RWPE2 (cell line): ENCODE measurements at regions not wholly inside any gene's neighbourhood (a gene's known extent, or its start where the extent isn't known, plus 50 kb on each side); places are given as distances from the start of the nearest gene placed in this dataset.
"Not testable (repeated sequence)": the region's sequence is repeated elsewhere in the genome, so short reads cannot be mapped to it uniquely, and the experiment has no call there.

ENCODE experiments used
- ATAC-seq: fragments of 200-7000 bp; cut with Tn5 transposase; 3 replicates; pipeline ENCODE4 v1.9.1; 2021; ENCODE audit warnings: low read depth
- DNase-seq: peaks from one replicate; pipeline ENCODE4 v3.0.0-alpha.2; 2020; ENCODE audit warnings: low spot score
- H3K27ac ChIP-seq: fragments of 450-650 bp; 2 replicates; pipeline ENCODE4 v1.5.1; 2017; ENCODE audit warnings: mild to moderate bottlenecking; ENCODE audit not compliant: poor library complexity, severe bottlenecking
- H3K27me3 ChIP-seq: fragments of 250-450 bp; sonication (Bioruptor Pico); 2 replicates; pipeline ENCODE4 v1.5.1; 2021; ENCODE audit warnings: mild to moderate bottlenecking, moderate library complexity; ENCODE audit not compliant: insufficient read depth, poor library complexity, severe bottlenecking
- H3K36me3 ChIP-seq: fragments of 250-450 bp; sonication (Bioruptor Pico); 2 replicates; pipeline ENCODE4 v1.5.1; 2020; ENCODE audit warnings: low read depth, mild to moderate bottlenecking, moderate library complexity
- H3K4me1 ChIP-seq: fragments of 250-450 bp; sonication (Bioruptor Pico); 2 replicates; pipeline ENCODE4 v1.5.1; 2021; ENCODE audit warnings: mild to moderate bottlenecking, moderate library complexity; ENCODE audit not compliant: insufficient read depth, poor library complexity, severe bottlenecking
- H3K4me3 ChIP-seq: fragments of 250-450 bp; sonication (Bioruptor Pico); 2 replicates; pipeline ENCODE4 v1.5.1; 2021; ENCODE audit warnings: mild to moderate bottlenecking, moderate library complexity; ENCODE audit not compliant: severe bottlenecking
- H3K9me3 ChIP-seq: fragments of 250-450 bp; sonication (Bioruptor Pico); 2 replicates; pipeline ENCODE4 v1.5.1; 2021; ENCODE audit warnings: mild to moderate bottlenecking, moderate library complexity; ENCODE audit not compliant: severe bottlenecking
- CTCF ChIP-seq: fragments of 450-650 bp; IDR thresholded peaks from one replicate; pipeline ENCODE4 v1.5.1; 2017; ENCODE audit warnings: mild to moderate bottlenecking, moderate library complexity; ENCODE audit not compliant: poor library complexity, severe bottlenecking

- Histone ChIP-seq H3K27me3 (no peaks in the 10 kb centered on the region), H3K9me3 (peaks cover 4% of the 10 kb centered on the region), H3K4me3 (no peak overlapping the region), H3K4me1 (no peaks in the 10 kb centered on the region), H3K27ac (no peak overlapping the region), H3K36me3 (no peaks in the 10 kb centered on the region)
- no peak for DNase-seq
- ATAC-seq: no peak
- no peak for TF ChIP-seq CTCF
Observed at GRCh38 chr18:78501251-78501650, 478.4 kb upstream of the SALL3 start.

- DNase-seq (no peak), ATAC-seq (no peak)
- Histone ChIP-seq H3K4me3 (no peak overlapping the region), H3K36me3 (no peaks in the 10 kb centered on the region), H3K4me1 (no peaks in the 10 kb centered on the region), H3K9me3 (peaks cover 4% of the 10 kb centered on the region), H3K27me3 (no peaks in the 10 kb centered on the region), H3K27ac (no peak overlapping the region)
- no peak for TF ChIP-seq CTCF
Observed at GRCh38 chr18:78503129-78503528, 476.5 kb upstream of the SALL3 start.

- no peaks in the 10 kb centered on the region for H3K4me1 ChIP-seq
- no peak for DNase-seq
Observed at GRCh38 chr18:78505851-78506461, 473.7 kb upstream of the SALL3 start.

GRCh38 chr18:78507217-78507616 is 472.4 kb upstream of the SALL3 start:
- no peaks in the 10 kb centered on the region for H3K27me3 ChIP-seq
- no peak overlapping the region for H3K27ac ChIP-seq
- ATAC-seq: no peak
- DNase-seq: no peak
- no peaks in the 10 kb centered on the region for H3K4me1 ChIP-seq
- no peak for TF ChIP-seq CTCF
- no peaks in the 10 kb centered on the region for H3K36me3 ChIP-seq
- H3K9me3 ChIP-seq: peaks cover 4% of the 10 kb centered on the region
- no peak overlapping the region for H3K4me3 ChIP-seq

More at GRCh38 chr18:78505851-78506461, 473.7 kb upstream of the SALL3 start:
- TF ChIP-seq CTCF: no peak
- no peak for ATAC-seq
- Histone ChIP-seq H3K27ac (no peak overlapping the region), H3K27me3 (no peaks in the 10 kb centered on the region), H3K36me3 (no peaks in the 10 kb centered on the region), H3K4me3 (no peak overlapping the region), H3K9me3 (peaks cover 4% of the 10 kb centered on the region)

GRCh38 chr18:78508228-78508824 is 471.3 kb upstream of the SALL3 start:
- not testable (repeated sequence) for H3K9me3 ChIP-seq, H3K27ac ChIP-seq, ATAC-seq, H3K4me1 ChIP-seq, H3K36me3 ChIP-seq, DNase-seq, H3K27me3 ChIP-seq, H3K4me3 ChIP-seq
